SK-N-SH (cell line): ENCODE measurements at regions not wholly inside any gene's neighbourhood (a gene's known extent, or its start where the extent isn't known, plus 50 kb on each side); places are given as distances from the start of the nearest gene placed in this dataset.

Experiments used
- CTCF ChIA-PET: fragments of 300-600, 350-600 bp; formaldehyde crosslinking; extraction: SDS; loops from one replicate; lab custom pipeline; 2021; lab: Yijun Ruan, JAX
- POLR2A ChIA-PET: fragments of 350-600 bp; sonication (Branson Sonifier 250); formaldehyde crosslinking; extraction: SDS; loops from one replicate; lab custom pipeline; 2020; ENCODE audit warnings: antibody characterized with exemption, inconsistent platforms; lab: Yijun Ruan, JAX
- DNase-seq: peaks from one replicate; pipeline ENCODE4 v3.0.0; 2012
- H2AFZ ChIP-seq: fragments of 200-600 bp; sonication (generic); 2 replicates; pipeline ENCODE4 v1.8.1; 2016; ENCODE audit warnings: antibody characterized with exemption, mild to moderate bottlenecking, low read depth
- H3F3A ChIP-seq: fragments of 200-600 bp; sonication (generic); replicated peaks from 2 replicates; pipeline ENCODE3; 2016; ENCODE audit warnings: antibody characterized with exemption, mild to moderate bottlenecking; ENCODE audit not compliant: insufficient read depth
- H3K27ac ChIP-seq, 2 experiments: fragments of 200-500 bp in 1 of 2; fragments of 200-600 bp in 1 of 2; sonication (Bioruptor generic) in 1 of 2; sonication (generic), shearing (Covaris generic) in 1 of 2; 2 replicates each; pipeline versions ENCODE4 v1.5.1 to v1.6.1; 2014 to 2016; ENCODE audit warnings: low read depth in 2 of 2, inconsistent platforms in 1 of 2, low read length in 1 of 2, mild to moderate bottlenecking in 1 of 2, mixed read lengths in 1 of 2
- H3K27me3 ChIP-seq: fragments of 200-600 bp; sonication (generic), shearing (Covaris generic); 2 replicates; pipeline ENCODE4 v1.6.1; 2016; ENCODE audit warnings: mixed run types; ENCODE audit not compliant: insufficient read depth
- H3K36me3 ChIP-seq, 2 experiments: fragments of 200-500 bp in 1 of 2; fragments of 200-600 bp in 1 of 2; sonication (Bioruptor generic) in 1 of 2; sonication (generic) in 1 of 2; replicated peaks in 1 of 2; 2 replicates each; pipeline versions ENCODE3 to v1.5.1; 2014 to 2016; ENCODE audit warnings: low read length in 1 of 2, mild to moderate bottlenecking in 1 of 2; ENCODE audit not compliant: insufficient read depth in 2 of 2, control insufficient read depth in 1 of 2
- H3K4me1 ChIP-seq, 2 experiments: fragments of 200-500 bp in 1 of 2; fragments of 200-600 bp in 1 of 2; sonication (Bioruptor generic) in 1 of 2; sonication (generic), shearing (Covaris generic) in 1 of 2; 2 replicates each; pipeline versions ENCODE4 v1.5.1 to v1.6.1; 2014 to 2016; ENCODE audit warnings: low read depth in 1 of 2, low read length in 1 of 2, mixed run types in 1 of 2; ENCODE audit not compliant: insufficient read depth in 2 of 2, control insufficient read depth in 1 of 2
- H3K4me2 ChIP-seq: fragments of 200-600 bp; sonication (generic), shearing (Covaris generic); 2 replicates; pipeline ENCODE4 v1.6.1; 2017; ENCODE audit warnings: mixed run types
- H3K4me3 ChIP-seq, 2 experiments: fragments of 200-500 bp in 1 of 2; fragments of 200-600 bp in 1 of 2; sonication (Bioruptor generic) in 1 of 2; sonication (generic), shearing (Covaris generic) in 1 of 2; 2 replicates each; pipeline versions ENCODE4 v1.5.1 to v1.8.1; 2014 to 2016; ENCODE audit warnings: low read depth in 2 of 2, inconsistent platforms in 1 of 2, low read length in 1 of 2, mild to moderate bottlenecking in 1 of 2, mixed read lengths in 1 of 2, moderate library complexity in 1 of 2
- H3K79me2 ChIP-seq: fragments of 200-600 bp; sonication (generic); 2 replicates; pipeline ENCODE4 v1.8.1; 2017; ENCODE audit warnings: mild to moderate bottlenecking; ENCODE audit not compliant: insufficient read depth
- H3K9ac ChIP-seq: fragments of 200-600 bp; sonication (generic); 2 replicates; pipeline ENCODE4 v1.6.1; 2017; ENCODE audit warnings: mixed run types
- H3K9me2 ChIP-seq: fragments of 200-600 bp; sonication (generic); 2 replicates; pipeline ENCODE4 v1.6.1; 2017; ENCODE audit warnings: mixed run types
- H3K9me3 ChIP-seq: fragments of 200-600 bp; sonication (generic); 2 replicates; pipeline ENCODE4 v1.6.1; 2017; ENCODE audit warnings: mixed run types, mild to moderate bottlenecking, moderate library complexity
- H4K20me1 ChIP-seq: fragments of 200-600 bp; sonication (generic); 2 replicates; pipeline ENCODE4 v1.6.1; 2017; ENCODE audit warnings: mild to moderate bottlenecking, mixed run types; ENCODE audit not compliant: insufficient read depth
- CHD2 ChIP-seq: fragments of 150-350 bp; IDR thresholded peaks from 2 replicates; pipeline ENCODE4 v1.6.1; 2018; ENCODE audit warnings: low read length; ENCODE audit not compliant: partially characterized antibody
- CTCF ChIP-seq: fragments of 200-600 bp; sonication (generic); IDR thresholded peaks from 2 replicates; pipeline ENCODE4 v1.6.1; 2017; ENCODE audit warnings: antibody characterized with exemption, mild to moderate bottlenecking, moderate library complexity
- FOSL2 ChIP-seq: IDR thresholded peaks from 2 replicates; pipeline ENCODE4 v1.4.0; 2012; ENCODE audit warnings: low read depth, mild to moderate bottlenecking, moderate library complexity, borderline replicate concordance
- FOXM1 ChIP-seq: IDR thresholded peaks from 2 replicates; pipeline ENCODE4 v1.4.0; 2012; ENCODE audit warnings: low read depth, mild to moderate bottlenecking
- GABPA ChIP-seq: IDR thresholded peaks from 2 replicates; pipeline ENCODE4 v1.4.0; 2012; ENCODE audit warnings: low read depth, mild to moderate bottlenecking
- GATA2 ChIP-seq: sonication (generic); formaldehyde crosslinking; IDR thresholded peaks from 2 replicates; pipeline ENCODE4 v1.5.0; 2020; ENCODE audit warnings: mild to moderate bottlenecking, missing genetic modification reagents
- IRF3 ChIP-seq: fragments of 150-350 bp; IDR thresholded peaks from 2 replicates; pipeline ENCODE4 v1.6.1; 2016; ENCODE audit warnings: mild to moderate bottlenecking, low read depth, low read length
- MAX ChIP-seq: IDR thresholded peaks from 2 replicates; pipeline ENCODE4 v1.4.0; 2012; ENCODE audit warnings: low read depth
- NFIC ChIP-seq: IDR thresholded peaks from 2 replicates; pipeline ENCODE4 v1.4.0; 2012; ENCODE audit warnings: borderline replicate concordance
- NRF1 ChIP-seq: IDR thresholded peaks from 2 replicates; pipeline ENCODE4 v1.6.1; 2012; ENCODE audit warnings: low read depth, mild to moderate bottlenecking, low read length
- PBX3 ChIP-seq: IDR thresholded peaks from 2 replicates; pipeline ENCODE4; 2012
- RCOR1 ChIP-seq: fragments of 150-350 bp; IDR thresholded peaks from 2 replicates; pipeline ENCODE4 v1.6.1; 2017; ENCODE audit warnings: antibody characterized with exemption, low read length
- SIN3A ChIP-seq: IDR thresholded peaks from 2 replicates; pipeline ENCODE4 v1.6.1; 2012; ENCODE audit warnings: low read depth, mild to moderate bottlenecking, low read length, moderate library complexity, borderline replicate concordance
- TEAD4 ChIP-seq: IDR thresholded peaks from 2 replicates; pipeline ENCODE4 v1.4.0; 2012; ENCODE audit warnings: mild to moderate bottlenecking, borderline replicate concordance; ENCODE audit not compliant: insufficient read depth
- USF2 ChIP-seq: fragments of 150-350 bp; IDR thresholded peaks from 2 replicates; pipeline ENCODE4 v1.6.1; 2017; ENCODE audit warnings: antibody characterized with exemption, low read length, low read depth, borderline replicate concordance
- WGBS: methylation state at CpG from one replicate; pipeline ENCODE4 v1.1.6; 2017; ENCODE audit warnings: low lambda C conversion rate; 5-methylcytosine and 5-hydroxymethylcytosine counted together

- H3K27me3 ChIP-seq = no peaks in the 10 kb centered on the region
- H3K9me3 ChIP-seq = no peaks in the 10 kb centered on the region
- H3K36me3 ChIP-seq = no peaks in the 10 kb centered on the region
- DNase-seq = no peak
- no peak overlapping the region for H2AFZ ChIP-seq
- H3K9ac ChIP-seq = no peak overlapping the region
- no peaks in the 10 kb centered on the region for H3K4me1 ChIP-seq
- ChIA-PET POLR2A (no interaction called here), CTCF (interaction anchor here (1.0 kb wide), 1 partner anchor 13 kb away, joined by 4 read pairs; no protein-coding TSS in a partner anchor)
- no peaks in the 10 kb centered on the region for H3F3A ChIP-seq
- WGBS = 20% methylated on average over 2 of the region's 2 CpGs
- H3K9me2 ChIP-seq = no peaks in the 10 kb centered on the region
- no peak overlapping the region for H3K27ac ChIP-seq
- H3K4me2 ChIP-seq = no peak overlapping the region
- TF ChIP-seq PBX3 (no peak), SIN3A (no peak), CHD2 (no peak)
- no peaks in the 10 kb centered on the region for H3K79me2 ChIP-seq
- H3K4me3 ChIP-seq = no peak overlapping the region
- H4K20me1 ChIP-seq = no peaks in the 10 kb centered on the region
Measured at GRCh38 chr3:80993241-80993945, 768.1 kb downstream of the GBE1 start.

- H3K36me3 ChIP-seq = no peaks in the 10 kb centered on the region
- H3K4me3 ChIP-seq = no peak overlapping the region
- H3K9me2 ChIP-seq = no peaks in the 10 kb centered on the region
- H3K9ac ChIP-seq = no peak overlapping the region
- no peaks in the 10 kb centered on the region for H4K20me1 ChIP-seq
- no peak overlapping the region for H3K27ac ChIP-seq
- CTCF ChIA-PET = no interaction called here
- DNase-seq = no peak
- POLR2A ChIA-PET = no interaction called here
- 22% methylated on average over 3 of the region's 3 CpGs for WGBS
- H2AFZ ChIP-seq = no peak overlapping the region
- H3K4me1 ChIP-seq = no peaks in the 10 kb centered on the region
- no peaks in the 10 kb centered on the region for H3K27me3 ChIP-seq
- H3K9me3 ChIP-seq = no peaks in the 10 kb centered on the region
- no peaks in the 10 kb centered on the region for H3K79me2 ChIP-seq
- TF ChIP-seq USF2 (no peak), TEAD4 (no peak), NRF1 (no peak), NFIC (no peak), FOXM1 (no peak), FOSL2 (no peak), GABPA (no peak), RCOR1 (no peak), MAX (no peak), IRF3 (no peak), GATA2 (CRISPR knock-in tag) (no peak), CTCF (no peak)
- H3F3A ChIP-seq = no peaks in the 10 kb centered on the region
- H3K4me2 ChIP-seq = no peak overlapping the region
Measured at GRCh38 chr3:80983753-80984152, 777.7 kb downstream of the GBE1 start.
